ENCODE measurements at regions not wholly inside any gene's neighbourhood (a gene's known extent, or its start where the extent isn't known, plus 50 kb on each side); places are given as distances from the start of the nearest gene placed in this dataset.

DNA sequence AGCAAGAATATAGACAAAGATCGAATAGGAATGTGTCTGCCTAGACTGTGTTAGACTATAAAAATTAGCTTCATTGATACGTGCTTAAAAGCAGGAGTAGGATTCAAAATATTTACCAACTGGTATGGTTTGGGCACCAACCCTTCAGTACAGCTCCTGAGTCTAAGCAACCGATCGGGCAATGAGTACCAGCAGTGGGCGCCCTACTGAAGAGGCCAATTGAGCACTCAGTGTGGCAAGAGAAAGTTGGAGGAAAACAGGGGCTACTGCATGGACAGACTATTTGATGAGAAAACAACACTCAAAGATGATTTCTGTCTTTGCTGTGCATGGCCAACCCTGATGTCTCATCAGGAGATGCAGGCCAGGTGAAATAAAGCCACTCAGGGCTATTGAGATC is 176.0 kb upstream of the NWD2 start:
- Mint-ChIP-seq H3K4me3 (no peak overlapping the region), H3K4me1 (no peaks in the 10 kb centered on the region), H3K27me3 (ENCODE audit: low read depth in 3 of 3) (no peaks in the 10 kb centered on the region), H3K36me3 (no peaks in the 10 kb centered on the region), H3K27ac (no peak overlapping the region), H3K9me3 (peaks cover 0 to 7% (median 3%) of the 10 kb centered on the region in 7 donors)
- Histone ChIP-seq H3K4me1 (ENCODE audit: control insufficient read depth in 1 of 2, insufficient read depth in 2 of 2, low read length in 2 of 2) (no peaks in the 10 kb centered on the region), H3K4me3 (replicated peaks in 1 of 3; ENCODE audit: low read depth in 2 of 3, low read length in 3 of 3) (no peak overlapping the region), H3K9ac (ENCODE audit: insufficient read depth, low read length, poor library complexity, severe bottlenecking) (no peak overlapping the region), H3K79me2 (ENCODE audit: insufficient read depth, low read length) (no peaks in the 10 kb centered on the region), H3K4me2 (replicated peaks; ENCODE audit: extremely low read depth, low read length, poor library complexity, severe bottlenecking) (no peak overlapping the region), H3K27ac (ENCODE audit: low read depth in 1 of 2, low read length in 2 of 2) (no peak overlapping the region), H2AFZ (ENCODE audit: insufficient read depth, low read depth, low read length, poor library complexity, severe bottlenecking) (no peak overlapping the region), H3K27me3 (ENCODE audit: control insufficient read depth in 2 of 2, insufficient read depth in 2 of 2, low read length in 2 of 2) (no peaks in the 10 kb centered on the region), H3K36me3 (replicated peaks in 1 of 2; ENCODE audit: control insufficient read depth in 1 of 2, insufficient read depth in 2 of 2, low read length in 2 of 2) (no peaks in the 10 kb centered on the region), H4K20me1 (ENCODE audit: insufficient read depth, low read length) (no peaks in the 10 kb centered on the region), H3K9me3 (replicated peaks in 1 of 2; ENCODE audit: control insufficient read depth in 1 of 2, insufficient read depth in 1 of 2, low read length in 2 of 2) (no peaks in the 10 kb centered on the region)
- intact Hi-C loops (cut with micrococcal nuclease): no loop called here
- 64% methylated on average over 3 of the region's 5 CpGs for WGBS (ENCODE audit: insufficient coverage)
- TF ChIP-seq, protein P1, sequence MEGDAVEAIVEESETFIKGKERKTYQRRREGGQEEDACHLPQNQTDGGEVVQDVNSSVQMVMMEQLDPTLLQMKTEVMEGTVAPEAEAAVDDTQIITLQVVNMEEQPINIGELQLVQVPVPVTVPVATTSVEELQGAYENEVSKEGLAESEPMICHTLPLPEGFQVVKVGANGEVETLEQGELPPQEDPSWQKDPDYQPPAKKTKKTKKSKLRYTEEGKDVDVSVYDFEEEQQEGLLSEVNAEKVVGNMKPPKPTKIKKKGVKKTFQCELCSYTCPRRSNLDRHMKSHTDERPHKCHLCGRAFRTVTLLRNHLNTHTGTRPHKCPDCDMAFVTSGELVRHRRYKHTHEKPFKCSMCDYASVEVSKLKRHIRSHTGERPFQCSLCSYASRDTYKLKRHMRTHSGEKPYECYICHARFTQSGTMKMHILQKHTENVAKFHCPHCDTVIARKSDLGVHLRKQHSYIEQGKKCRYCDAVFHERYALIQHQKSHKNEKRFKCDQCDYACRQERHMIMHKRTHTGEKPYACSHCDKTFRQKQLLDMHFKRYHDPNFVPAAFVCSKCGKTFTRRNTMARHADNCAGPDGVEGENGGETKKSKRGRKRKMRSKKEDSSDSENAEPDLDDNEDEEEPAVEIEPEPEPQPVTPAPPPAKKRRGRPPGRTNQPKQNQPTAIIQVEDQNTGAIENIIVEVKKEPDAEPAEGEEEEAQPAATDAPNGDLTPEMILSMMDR (IDR thresholded peaks at IDR 0.05): no peak
- no peak for DNase-seq

DNA sequence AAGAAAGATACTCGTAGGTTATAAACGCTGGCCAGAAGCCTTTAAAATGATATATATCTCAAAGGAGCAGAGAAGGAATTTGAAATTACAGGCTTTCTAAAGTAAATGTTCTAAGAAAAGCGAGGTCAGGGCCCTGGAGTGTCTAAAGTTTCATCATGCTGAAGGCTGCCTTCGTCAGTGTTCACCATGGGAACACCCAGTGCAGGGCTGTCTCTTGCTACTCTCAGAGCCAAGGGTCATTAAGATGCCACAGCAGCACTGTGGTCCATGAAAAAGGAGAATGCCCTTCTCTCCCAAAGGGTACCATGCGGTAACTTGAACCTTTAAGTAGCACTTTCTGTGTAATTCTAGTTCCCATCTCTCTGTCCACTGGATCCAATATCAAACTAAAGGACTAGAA is 174.5 kb upstream of the NWD2 start:
- Histone ChIP-seq H2AFZ (ENCODE audit: insufficient read depth, low read depth, low read length, poor library complexity, severe bottlenecking) (no peak overlapping the region), H3K9me3 (replicated peaks in 1 of 2; ENCODE audit: control insufficient read depth in 1 of 2, insufficient read depth in 1 of 2, low read length in 2 of 2) (no peaks in the 10 kb centered on the region), H4K20me1 (ENCODE audit: insufficient read depth, low read length) (no peaks in the 10 kb centered on the region), H3K79me2 (ENCODE audit: insufficient read depth, low read length) (no peaks in the 10 kb centered on the region), H3K4me1 (ENCODE audit: control insufficient read depth in 1 of 2, insufficient read depth in 2 of 2, low read length in 2 of 2) (no peaks in the 10 kb centered on the region), H3K36me3 (replicated peaks in 1 of 2; ENCODE audit: control insufficient read depth in 1 of 2, insufficient read depth in 2 of 2, low read length in 2 of 2) (no peaks in the 10 kb centered on the region), H3K9ac (ENCODE audit: insufficient read depth, low read length, poor library complexity, severe bottlenecking) (no peak overlapping the region), H3K4me2 (replicated peaks; ENCODE audit: extremely low read depth, low read length, poor library complexity, severe bottlenecking) (no peak overlapping the region), H3K27ac (ENCODE audit: low read depth in 1 of 2, low read length in 2 of 2) (no peak overlapping the region), H3K27me3 (ENCODE audit: control insufficient read depth in 2 of 2, insufficient read depth in 2 of 2, low read length in 2 of 2) (no peaks in the 10 kb centered on the region), H3K4me3 (replicated peaks in 1 of 3; ENCODE audit: low read depth in 2 of 3, low read length in 3 of 3) (no peak overlapping the region)
- Mint-ChIP-seq H3K27ac (no peak overlapping the region), H3K9me3 (peaks cover 1 to 7% (median 3%) of the 10 kb centered on the region in 7 donors), H3K27me3 (ENCODE audit: low read depth in 3 of 3) (no peaks in the 10 kb centered on the region), H3K36me3 (no peaks in the 10 kb centered on the region), H3K4me1 (no peaks in the 10 kb centered on the region), H3K4me3 (no peak overlapping the region)
- TF ChIP-seq, protein P1 (IDR thresholded peaks at IDR 0.05): no peak
- no peak for DNase-seq
- intact Hi-C loops (cut with micrococcal nuclease): no loop called here
- WGBS (ENCODE audit: insufficient coverage): 93% methylated on average over 2 of the region's 5 CpGs
